ENCODE measurements at regions not wholly inside any gene's neighbourhood (a gene's known extent, or its start where the extent isn't known, plus 50 kb on each side); places are given as distances from the start of the nearest gene placed in this dataset.

- DNase-seq, result no peak
Observed at GRCh38 chr9:1713841-1714240, 301.3 kb upstream of the SMARCA2 start.

GRCh38 chr9:1717882-1718281 lies 297.3 kb upstream of the SMARCA2 start:
- no peak for DNase-seq

- no peak for DNase-seq
Observed at GRCh38 chr9:1718836-1719235, 296.3 kb upstream of the SMARCA2 start.

GRCh38 chr9:1721196-1721595 lies 294.0 kb upstream of the SMARCA2 start:
- no peak for DNase-seq

GRCh38 chr9:1722404-1722803 lies 292.7 kb upstream of the SMARCA2 start:
- no peak for DNase-seq

GRCh38 chr9:1723522-1724015 lies 291.6 kb upstream of the SMARCA2 start:
- no peak for DNase-seq

- no peak for DNase-seq
Observed at GRCh38 chr9:1726993-1727759, 288.0 kb upstream of the SMARCA2 start.

GRCh38 chr9:1729631-1730030 lies 285.5 kb upstream of the SMARCA2 start:
- no peak for DNase-seq

GRCh38 chr9:1732670-1733069 lies 282.5 kb upstream of the SMARCA2 start:
- DNase-seq, result no peak

GRCh38 chr9:1738511-1739100 lies 276.5 kb upstream of the SMARCA2 start:
- no peak for DNase-seq

- no peak for DNase-seq
Observed at GRCh38 chr9:1743121-1743960, 271.8 kb upstream of the SMARCA2 start.

- no peak for DNase-seq
Observed at GRCh38 chr9:1745980-1746379, 269.2 kb upstream of the SMARCA2 start.

GRCh38 chr9:1747417-1747967 lies 267.7 kb upstream of the SMARCA2 start:
- DNase-seq, result no peak

- no peak for DNase-seq
Observed at GRCh38 chr9:1748407-1748806, 266.7 kb upstream of the SMARCA2 start.

- DNase-seq, result no peak
Observed at GRCh38 chr9:1757186-1757585, 258.0 kb upstream of the SMARCA2 start.

- no peak for DNase-seq
Observed at GRCh38 chr9:1759009-1759408, 256.1 kb upstream of the SMARCA2 start.

GRCh38 chr9:1759771-1760300 lies 255.3 kb upstream of the SMARCA2 start:
- no peak for DNase-seq

- no peak for DNase-seq
Observed at GRCh38 chr9:1761807-1762206, 253.3 kb upstream of the SMARCA2 start.

- no peak for DNase-seq
Observed at GRCh38 chr9:1766042-1766441, 249.1 kb upstream of the SMARCA2 start.

- no peak for DNase-seq
Observed at GRCh38 chr9:1768561-1768960, 246.6 kb upstream of the SMARCA2 start.

- DNase-seq, result no peak
Observed at GRCh38 chr9:1771094-1771789, 243.9 kb upstream of the SMARCA2 start.

GRCh38 chr9:1775230-1775629 lies 239.9 kb upstream of the SMARCA2 start:
- DNase-seq, result no peak

Measured in DMS79 treated with DMSO at 0.1 percent for 48 hours (cell line).